Activated naive CD4-positive, alpha-beta T cell treated with anti-CD3 and anti-CD28 coated beads for 36 hours (primary cell): ENCODE measurements at regions not wholly inside any gene's neighbourhood (a gene's known extent, or its start where the extent isn't known, plus 50 kb on each side); places are given as distances from the start of the nearest gene placed in this dataset.

Experiments
- CTCF ChIA-PET: fragments of 350-600 bp; sonication (Branson Sonifier 250); formaldehyde crosslinking; loops from one replicate; lab custom pipeline; 2021; ENCODE audit warnings: antibody characterized with exemption; lab: Charles Lee
- DNase-seq: peaks from one replicate; pipeline ENCODE4 v3.0.0-alpha.2; 2020
- H3K27ac Mint-ChIP-seq: one replicate; pipeline ENCODE4 v1.8.0; 2021; ENCODE audit warnings: mild to moderate bottlenecking, mixed read lengths
- H3K27me3 Mint-ChIP-seq: one replicate; pipeline ENCODE4 v1.8.0; 2021; ENCODE audit warnings: low read depth, mixed read lengths
- H3K36me3 Mint-ChIP-seq: one replicate; pipeline ENCODE4 v1.8.0; 2021; ENCODE audit warnings: low read depth, mixed read lengths
- H3K4me1 Mint-ChIP-seq: one replicate; pipeline ENCODE4 v1.8.0; 2021; ENCODE audit warnings: low read depth, mixed read lengths
- H3K4me3 Mint-ChIP-seq: one replicate; pipeline ENCODE4 v1.8.0; 2021; ENCODE audit warnings: mild to moderate bottlenecking, moderate library complexity, mixed read lengths
- H3K9me3 Mint-ChIP-seq: one replicate; pipeline ENCODE4 v1.8.0; 2021; ENCODE audit warnings: mixed read lengths
- intact Hi-C: fragments of 100-400 bp; cut with micrococcal nuclease; formaldehyde crosslinking; loops from one replicate; pipeline ENCODE4 v1.15.1; 2023

DNA sequence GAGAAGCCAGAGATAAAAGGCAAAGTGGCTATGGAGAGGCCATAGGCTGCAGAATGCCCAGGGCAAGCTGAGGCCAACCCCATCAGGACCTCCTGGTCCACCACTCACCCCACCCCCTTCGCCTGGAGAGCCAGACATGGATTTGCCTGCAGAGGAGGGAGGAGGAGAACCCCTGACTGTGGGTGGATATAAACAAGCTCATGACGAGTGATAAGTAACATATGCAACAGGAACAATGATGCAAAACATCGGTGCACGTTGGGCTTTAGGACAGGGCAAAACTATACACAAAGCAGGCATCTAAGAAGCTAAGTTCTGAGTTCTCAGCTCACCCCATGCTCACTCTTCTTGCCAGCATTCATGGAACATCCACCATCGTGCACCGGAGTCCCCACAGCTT lies 150.3 kb downstream of the ETS2 start:
- no peaks in the 10 kb centered on the region for H3K9me3 Mint-ChIP-seq
- no peaks in the 10 kb centered on the region for H3K36me3 Mint-ChIP-seq
- H3K27me3 Mint-ChIP-seq, result peaks cover 2% of the 10 kb centered on the region
- CTCF ChIA-PET, result no interaction called here
- no peak overlapping the region for H3K27ac Mint-ChIP-seq
- no peaks in the 10 kb centered on the region for H3K4me1 Mint-ChIP-seq
- DNase-seq, result no peak
- no peak overlapping the region for H3K4me3 Mint-ChIP-seq
- intact Hi-C loops, result no loop called here

DNA sequence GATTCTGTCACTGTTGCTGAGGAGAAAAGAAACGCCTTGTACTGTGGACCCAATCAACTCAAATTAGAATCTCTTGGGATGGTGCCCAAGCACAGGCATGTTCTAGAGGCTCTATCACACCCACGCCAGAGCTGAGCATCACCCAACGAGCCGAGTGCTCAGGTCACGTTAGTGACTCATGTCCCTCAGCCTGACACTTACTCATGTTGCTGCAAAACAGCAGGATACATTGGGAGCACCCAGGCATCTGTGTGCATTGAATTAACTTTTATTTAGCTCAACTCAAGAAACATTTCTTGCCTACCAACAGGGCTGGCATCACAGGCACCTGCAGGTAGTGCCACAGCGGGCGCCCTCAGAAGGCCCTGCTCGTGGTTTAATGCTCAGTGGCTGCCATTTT lies 149.8 kb downstream of the ETS2 start:
- H3K27ac Mint-ChIP-seq, result no peak overlapping the region
- no peak overlapping the region for H3K4me3 Mint-ChIP-seq
- DNase-seq, result no peak
- no peaks in the 10 kb centered on the region for H3K9me3 Mint-ChIP-seq
- CTCF ChIA-PET, result no interaction called here
- intact Hi-C loops, result no loop called here
- no peaks in the 10 kb centered on the region for H3K36me3 Mint-ChIP-seq
- H3K4me1 Mint-ChIP-seq, result no peaks in the 10 kb centered on the region
- H3K27me3 Mint-ChIP-seq, result peaks cover 2% of the 10 kb centered on the region

DNA sequence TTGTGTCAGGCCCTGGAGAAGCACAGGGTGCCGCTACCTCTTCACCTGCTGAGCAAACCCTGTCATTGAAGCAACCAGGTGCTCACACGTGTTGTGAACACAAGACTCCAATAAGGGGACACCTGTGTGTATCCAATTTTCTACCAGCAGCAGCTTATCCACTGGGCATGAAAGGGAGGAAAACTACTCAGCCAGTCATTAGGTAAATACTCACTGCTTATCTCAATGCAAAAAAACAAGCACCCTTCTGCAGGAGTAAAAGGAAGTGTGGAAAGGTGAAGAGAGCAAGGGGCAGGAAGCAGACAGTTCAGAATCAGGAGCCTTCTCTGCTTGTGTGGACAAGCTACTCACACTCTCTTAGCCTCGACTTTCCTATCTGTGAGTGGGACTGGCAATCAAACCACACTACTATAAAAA lies 148.9 kb downstream of the ETS2 start:
- intact Hi-C loops, result no loop called here
- Mint-ChIP-seq H3K27ac (no peak overlapping the region), H3K27me3 (peaks cover 5% of the 10 kb centered on the region), H3K4me1 (no peaks in the 10 kb centered on the region), H3K4me3 (no peak overlapping the region), H3K36me3 (no peaks in the 10 kb centered on the region), H3K9me3 (peaks cover 5% of the 10 kb centered on the region)
- CTCF ChIA-PET, result no interaction called here
- DNase-seq, result no peak

DNA sequence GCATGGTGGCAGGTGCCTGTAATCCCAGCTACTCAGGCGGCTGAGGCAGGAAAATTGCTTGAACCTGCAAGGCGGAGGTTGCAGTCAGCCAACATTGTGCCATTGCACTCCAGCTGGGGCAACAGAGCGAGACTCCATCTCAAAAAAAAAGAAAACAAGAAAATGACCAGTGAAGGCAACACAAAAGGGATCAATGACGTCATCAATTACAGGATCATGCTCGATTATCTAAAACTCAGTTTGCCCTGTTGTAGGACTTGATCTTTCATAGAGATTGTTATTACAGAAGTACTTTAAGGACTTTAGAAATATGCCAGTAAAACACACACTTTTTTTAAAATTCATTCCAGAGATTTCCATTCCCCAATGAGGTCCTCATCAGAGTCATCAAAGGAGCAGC lies 147.8 kb downstream of the ETS2 start:
- CTCF ChIA-PET, result no interaction called here
- Mint-ChIP-seq H3K4me1 (no peaks in the 10 kb centered on the region), H3K9me3 (peaks cover 5% of the 10 kb centered on the region), H3K36me3 (no peaks in the 10 kb centered on the region), H3K4me3 (no peak overlapping the region), H3K27ac (no peak overlapping the region), H3K27me3 (peaks cover 5% of the 10 kb centered on the region)
- DNase-seq, result no peak
- intact Hi-C loops, result no loop called here

DNA sequence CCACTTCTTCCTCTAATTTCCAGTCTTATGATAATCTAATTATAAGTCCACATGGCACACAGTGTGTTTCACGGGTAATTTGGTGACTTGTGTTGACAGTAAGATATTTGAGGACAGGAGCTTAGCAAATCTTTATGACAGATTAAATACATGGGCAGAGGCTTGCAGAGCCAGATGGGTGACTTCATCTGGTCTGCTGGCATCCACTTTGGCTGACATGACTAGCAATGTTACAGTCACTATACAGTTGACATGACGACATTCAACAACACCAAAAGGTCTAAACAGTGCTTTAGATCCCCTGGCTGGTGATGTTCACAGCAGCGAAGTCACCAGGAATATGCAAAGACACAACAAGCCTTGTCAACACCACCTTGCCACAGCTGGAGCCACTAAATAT lies 147.2 kb downstream of the ETS2 start:
- Mint-ChIP-seq H3K4me3 (no peak overlapping the region), H3K9me3 (peaks cover 5% of the 10 kb centered on the region)
- intact Hi-C loops, result no loop called here

DNA sequence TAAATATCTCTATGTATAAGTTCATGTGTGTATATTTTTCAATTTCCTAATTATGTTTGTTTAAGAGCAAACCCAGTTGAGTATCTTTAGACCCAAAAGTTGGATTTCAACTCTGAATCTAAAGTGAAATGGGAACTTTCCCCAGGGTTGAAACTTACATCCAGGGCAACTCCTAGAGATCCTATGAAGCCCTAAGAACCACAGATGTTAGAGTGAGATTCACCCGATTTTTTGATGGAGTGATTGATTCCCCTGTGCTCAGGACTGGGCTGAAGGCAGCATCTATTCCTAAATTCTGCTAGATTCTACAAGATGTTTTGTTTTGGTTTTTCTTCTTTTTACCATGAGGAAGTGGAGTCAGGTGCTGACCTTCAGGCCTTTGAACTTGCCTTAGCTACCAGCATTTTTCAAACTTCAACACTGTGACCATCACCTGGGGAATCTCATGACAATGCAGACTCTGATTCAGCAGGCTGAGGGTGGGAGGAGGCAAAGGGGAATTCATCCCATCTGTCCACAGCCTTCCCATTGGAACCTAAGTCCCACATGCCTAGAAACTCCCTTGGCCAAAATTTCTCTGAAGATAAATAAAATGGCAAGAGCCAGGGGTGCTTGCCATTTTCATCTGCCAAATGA lies 145.5 kb downstream of the ETS2 start:
- CTCF ChIA-PET, result no interaction called here
- intact Hi-C loops, result no loop called here
- no peak for DNase-seq
- H3K27ac Mint-ChIP-seq, result no peak overlapping the region
- H3K36me3 Mint-ChIP-seq, result no peaks in the 10 kb centered on the region
- peaks cover 5% of the 10 kb centered on the region for H3K27me3 Mint-ChIP-seq
- no peak overlapping the region for H3K4me3 Mint-ChIP-seq
- peaks cover 5% of the 10 kb centered on the region for H3K9me3 Mint-ChIP-seq
- H3K4me1 Mint-ChIP-seq, result no peaks in the 10 kb centered on the region

More for the DNA sequence above, 147.2 kb downstream of the ETS2 start:
- Mint-ChIP-seq H3K27me3 (peaks cover 5% of the 10 kb centered on the region), H3K27ac (no peak overlapping the region), H3K36me3 (no peaks in the 10 kb centered on the region), H3K4me1 (no peaks in the 10 kb centered on the region)
- DNase-seq, result no peak
- CTCF ChIA-PET, result no interaction called here

DNA sequence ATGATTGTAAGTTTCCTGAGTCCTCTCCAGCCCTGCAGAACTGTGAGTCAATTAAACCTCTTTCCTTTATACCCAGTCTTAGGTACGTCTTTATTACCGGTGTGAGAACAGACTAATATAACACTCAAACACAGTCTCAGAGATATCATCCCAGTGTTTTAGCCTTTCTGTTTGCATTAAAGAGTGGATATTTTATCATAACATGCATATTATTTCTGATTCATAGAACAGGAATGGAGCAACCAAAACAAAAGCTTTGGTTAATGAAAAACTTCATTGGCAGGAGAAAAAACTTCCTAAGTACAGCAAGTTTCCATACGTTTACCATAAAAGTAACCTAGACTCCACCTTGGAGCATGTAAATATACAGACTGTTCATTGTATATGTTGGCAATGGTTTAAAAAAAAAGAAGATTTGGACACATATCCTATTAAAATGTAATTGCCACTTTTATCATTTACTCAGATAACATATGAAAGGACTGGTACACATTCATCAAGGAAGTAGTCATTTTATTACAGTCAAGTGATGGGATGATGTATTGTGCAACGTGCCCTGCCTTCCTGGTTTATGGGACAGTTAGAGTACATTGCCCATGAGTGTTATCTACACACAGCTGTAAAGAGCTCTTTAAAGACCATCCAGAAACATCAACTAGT lies 144.8 kb downstream of the ETS2 start:
- Mint-ChIP-seq H3K4me3 (no peak overlapping the region), H3K4me1 (no peaks in the 10 kb centered on the region), H3K27ac (no peak overlapping the region), H3K36me3 (no peaks in the 10 kb centered on the region), H3K9me3 (peaks cover 5% of the 10 kb centered on the region), H3K27me3 (peaks cover 5% of the 10 kb centered on the region)
- DNase-seq, result no peak
- CTCF ChIA-PET, result no interaction called here
- intact Hi-C loops, result no loop called here

DNA sequence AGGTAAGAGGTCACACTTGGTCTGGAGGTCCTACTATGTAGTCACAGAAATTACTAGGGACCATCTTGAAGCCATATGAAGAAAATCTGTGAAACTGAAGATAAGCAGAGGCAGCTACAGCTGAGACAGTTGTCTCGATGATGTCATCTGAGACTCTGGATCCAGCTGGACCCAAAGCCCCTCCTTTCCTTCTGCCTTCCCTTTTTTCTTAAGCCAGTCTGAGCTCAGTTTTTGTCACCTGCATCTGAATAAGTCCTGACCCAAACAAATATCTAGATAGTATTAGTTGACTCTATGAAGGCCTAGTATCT lies 143.3 kb downstream of the ETS2 start:
- H3K4me1 Mint-ChIP-seq, result no peaks in the 10 kb centered on the region
- CTCF ChIA-PET, result no interaction called here

DNA sequence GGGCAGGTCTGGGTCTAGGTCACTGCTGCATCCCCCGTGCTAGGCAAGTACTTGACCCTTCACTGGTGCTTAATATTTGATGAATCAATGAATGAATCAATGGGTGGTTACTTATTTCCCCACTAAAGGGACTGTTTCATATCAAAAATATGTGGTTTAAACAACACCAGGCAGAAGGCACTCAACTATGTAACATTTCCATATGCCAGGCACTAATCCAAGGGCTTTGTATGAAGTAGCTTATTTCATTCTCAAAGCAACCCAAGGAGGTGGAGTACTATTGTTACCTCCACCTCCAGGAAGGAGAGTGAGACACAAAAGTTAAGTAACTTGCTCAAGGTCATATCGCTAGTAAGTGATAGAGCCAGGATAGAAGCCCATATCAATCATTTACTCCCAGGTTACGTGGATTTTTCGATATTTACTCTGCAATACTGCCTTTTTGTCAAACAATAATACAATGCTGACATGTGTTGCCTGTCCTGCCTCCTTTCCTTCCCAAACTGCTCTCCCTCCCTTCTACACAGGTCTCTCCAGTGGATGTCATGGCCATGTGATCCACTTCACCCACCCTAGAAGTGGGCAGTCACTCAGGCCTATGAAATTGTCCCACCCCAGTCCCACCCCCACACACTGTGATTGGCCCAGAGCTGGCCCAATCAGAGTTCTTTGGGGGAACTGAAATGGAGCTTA lies 142.8 kb downstream of the ETS2 start:
- Mint-ChIP-seq H3K4me1 (no peaks in the 10 kb centered on the region), H3K4me3 (no peak overlapping the region), H3K9me3 (peaks cover 5% of the 10 kb centered on the region), H3K27ac (no peak overlapping the region), H3K36me3 (no peaks in the 10 kb centered on the region), H3K27me3 (peaks cover 5% of the 10 kb centered on the region)
- CTCF ChIA-PET, result no interaction called here
- intact Hi-C loops, result no loop called here
- DNase-seq, result no peak

More for the DNA sequence above, 143.3 kb downstream of the ETS2 start:
- H3K36me3 Mint-ChIP-seq, result no peaks in the 10 kb centered on the region
- H3K27me3 Mint-ChIP-seq, result peaks cover 5% of the 10 kb centered on the region
- H3K9me3 Mint-ChIP-seq, result peaks cover 5% of the 10 kb centered on the region
- no peak overlapping the region for H3K27ac Mint-ChIP-seq
- no peak overlapping the region for H3K4me3 Mint-ChIP-seq
- DNase-seq, result no peak
- intact Hi-C loops, result no loop called here

DNA sequence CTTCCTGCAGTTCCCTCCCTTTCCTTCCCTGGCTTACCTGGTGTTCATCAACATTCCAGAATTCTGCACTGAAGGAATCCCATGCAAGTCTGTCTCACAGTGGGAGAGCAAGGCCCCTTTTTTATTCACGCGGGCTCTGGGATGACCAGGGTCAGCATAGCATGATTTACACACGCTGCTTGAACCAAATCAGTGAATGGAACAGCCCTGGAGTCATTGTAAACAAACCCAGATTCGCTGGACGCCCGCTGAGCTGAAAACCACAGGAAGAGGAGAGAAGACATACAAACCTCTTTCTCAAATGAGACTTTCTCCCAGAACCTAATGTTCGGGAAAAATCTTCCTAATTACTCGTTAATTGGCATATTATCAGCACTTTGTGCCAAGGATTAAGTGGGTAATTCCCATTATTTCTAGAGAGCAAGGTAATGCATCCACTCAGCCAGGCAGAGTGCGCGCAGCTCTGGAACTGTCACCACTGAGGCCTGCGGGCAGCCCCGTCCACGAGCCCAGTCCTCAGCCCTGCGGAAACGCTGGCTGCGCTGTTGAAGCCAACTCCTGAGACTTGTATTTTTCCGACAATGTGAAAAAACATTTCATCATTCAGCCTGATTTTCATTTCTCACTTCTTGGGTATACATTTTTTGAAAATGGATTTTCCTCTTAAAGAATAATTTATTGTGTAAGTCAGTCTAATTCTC lies 140.0 kb downstream of the ETS2 start:
- intact Hi-C loops, result no loop called here
- CTCF ChIA-PET, result interaction anchor here (0.6 kb wide), 1 partner anchor 32 kb away, joined by 3 read pairs; no protein-coding TSS in a partner anchor
- H3K27me3 Mint-ChIP-seq, result peaks cover 3% of the 10 kb centered on the region
- no peak overlapping the region for H3K27ac Mint-ChIP-seq
- DNase-seq, result no peak
- no peak overlapping the region for H3K4me3 Mint-ChIP-seq
- H3K36me3 Mint-ChIP-seq, result no peaks in the 10 kb centered on the region
- peaks cover 8% of the 10 kb centered on the region for H3K9me3 Mint-ChIP-seq
- no peaks in the 10 kb centered on the region for H3K4me1 Mint-ChIP-seq

DNA sequence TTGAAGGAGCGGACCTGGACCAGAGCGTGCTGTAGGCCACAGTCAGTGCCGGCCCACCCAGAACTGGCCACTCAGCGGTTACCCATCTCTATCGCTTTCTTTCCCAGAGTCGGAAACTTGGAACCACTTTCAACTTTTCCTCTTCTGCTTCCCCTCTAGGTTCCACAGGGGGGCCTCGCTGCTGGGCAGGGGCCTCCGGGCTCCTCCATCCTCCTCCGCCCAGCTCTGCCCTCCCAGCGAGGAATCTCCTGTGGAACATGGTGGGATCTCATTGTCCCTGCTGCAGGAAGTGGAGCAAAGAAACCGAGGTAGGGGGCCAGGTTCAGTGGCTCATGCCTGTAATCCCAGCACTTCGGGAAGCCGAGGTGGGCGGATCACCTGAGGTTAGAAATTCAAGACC lies 139.2 kb downstream of the ETS2 start:
- H3K27me3 Mint-ChIP-seq, result no peaks in the 10 kb centered on the region
- H3K36me3 Mint-ChIP-seq, result no peaks in the 10 kb centered on the region
- CTCF ChIA-PET, result no interaction called here
- no peaks in the 10 kb centered on the region for H3K4me1 Mint-ChIP-seq
- no peak overlapping the region for H3K4me3 Mint-ChIP-seq
- DNase-seq, result no peak
- no peak overlapping the region for H3K27ac Mint-ChIP-seq
- H3K9me3 Mint-ChIP-seq, result peaks cover 2% of the 10 kb centered on the region
- intact Hi-C loops, result no loop called here

DNA sequence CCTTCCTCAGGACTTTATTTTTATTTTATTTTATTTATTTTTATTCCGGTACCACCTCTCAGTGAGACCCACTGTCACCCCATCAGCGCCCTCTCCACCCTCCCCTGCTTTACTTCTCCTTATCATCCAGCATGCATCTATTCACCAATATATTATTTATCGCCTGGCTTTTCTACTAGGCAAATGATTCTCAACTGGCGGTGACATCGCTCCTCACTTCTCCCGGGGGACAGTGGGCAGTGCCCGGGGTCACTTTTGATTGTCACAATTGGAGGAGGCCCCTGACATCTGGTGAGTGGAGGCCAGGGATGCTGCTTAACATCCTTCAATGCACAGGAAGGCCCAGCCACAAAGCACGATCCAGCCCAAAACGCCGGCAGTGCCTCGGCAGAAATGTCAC lies 138.7 kb downstream of the ETS2 start:
- no peaks in the 10 kb centered on the region for H3K4me1 Mint-ChIP-seq
- H3K36me3 Mint-ChIP-seq, result no peaks in the 10 kb centered on the region
- CTCF ChIA-PET, result no interaction called here
- DNase-seq, result no peak
- H3K9me3 Mint-ChIP-seq, result peaks cover 2% of the 10 kb centered on the region
- intact Hi-C loops, result no loop called here
- H3K27ac Mint-ChIP-seq, result no peak overlapping the region
- H3K4me3 Mint-ChIP-seq, result no peak overlapping the region
- H3K27me3 Mint-ChIP-seq, result no peaks in the 10 kb centered on the region
